Hippocampal formation (tissue), 2 donors: ENCODE measurements at regions not wholly inside any gene's neighbourhood (a gene's known extent, or its start where the extent isn't known, plus 50 kb on each side); places are given as distances from the start of the nearest gene placed in this dataset.

Source experiments
- DNase-seq, 2 donors: peaks; one replicate each; lab custom pipeline; 2025; lab: John Stamatoyannopoulos, UW

GRCh38 chr3:106750092-106750491, 627.1 kb upstream of the CCDC54 start:
- DNase-seq, result no peak

- no peak for DNase-seq
Observed at GRCh38 chr3:106755336-106755735, 621.9 kb upstream of the CCDC54 start.

- DNase-seq, result no peak
Observed at GRCh38 chr3:106756901-106757300, 620.3 kb upstream of the CCDC54 start.

DNA sequence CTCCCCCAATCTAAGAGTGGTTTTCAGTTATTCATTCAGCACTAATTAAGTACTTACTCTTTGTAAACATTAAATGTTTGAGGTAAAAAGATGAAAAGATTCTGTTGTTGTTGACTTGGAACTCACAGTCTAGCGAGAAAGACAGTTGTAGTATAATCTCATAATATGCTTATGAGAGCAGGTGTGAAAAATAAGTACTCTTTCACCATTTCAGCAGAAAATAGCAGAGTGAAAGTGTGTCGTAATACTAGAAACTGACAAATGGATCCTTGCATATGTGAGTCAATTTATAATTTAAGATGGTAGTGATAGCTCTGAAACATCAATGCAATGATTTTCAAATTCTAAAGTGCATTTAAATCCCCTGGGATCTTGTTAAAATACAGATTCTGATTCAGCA, 618.8 kb upstream of the CCDC54 start:
- DNase-seq, result no peak

- no peak for DNase-seq
Observed at GRCh38 chr3:106759731-106760130, 617.5 kb upstream of the CCDC54 start.

GRCh38 chr3:106765342-106765741, 611.9 kb upstream of the CCDC54 start:
- no peak for DNase-seq

DNA sequence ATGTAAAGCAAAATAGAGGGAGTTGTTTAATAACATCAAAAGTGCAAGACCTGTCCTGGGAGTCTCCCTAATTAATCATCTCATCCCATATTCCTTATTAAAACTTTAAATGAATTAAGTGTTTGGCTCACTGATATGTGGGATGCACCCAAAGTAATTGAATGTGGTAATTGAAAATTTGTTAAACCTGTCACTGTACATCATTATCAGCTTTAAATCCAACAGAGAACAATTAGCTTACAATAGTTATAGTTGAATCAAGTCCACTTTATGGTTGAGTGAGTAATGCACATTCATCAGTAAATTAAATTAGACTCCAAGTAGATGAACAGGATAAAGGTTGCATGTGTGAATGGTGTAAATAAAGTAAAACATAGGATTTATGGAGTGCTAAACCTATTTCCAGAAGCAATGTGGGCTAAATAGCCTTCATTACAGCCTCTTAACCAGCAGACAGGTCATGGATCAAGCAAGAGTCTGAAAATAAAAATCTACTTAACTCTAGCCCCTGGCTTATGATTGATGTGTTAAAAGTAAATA, 608.2 kb upstream of the CCDC54 start:
- DNase-seq, result no peak

GRCh38 chr3:106773795-106774194, 603.4 kb upstream of the CCDC54 start:
- DNase-seq, result no peak

GRCh38 chr3:106783231-106783630, 594.0 kb upstream of the CCDC54 start:
- no peak for DNase-seq

GRCh38 chr3:106789276-106789675, 588.0 kb upstream of the CCDC54 start:
- DNase-seq, result no peak

GRCh38 chr3:106792716-106793115, 584.5 kb upstream of the CCDC54 start:
- DNase-seq, result no peak

DNA sequence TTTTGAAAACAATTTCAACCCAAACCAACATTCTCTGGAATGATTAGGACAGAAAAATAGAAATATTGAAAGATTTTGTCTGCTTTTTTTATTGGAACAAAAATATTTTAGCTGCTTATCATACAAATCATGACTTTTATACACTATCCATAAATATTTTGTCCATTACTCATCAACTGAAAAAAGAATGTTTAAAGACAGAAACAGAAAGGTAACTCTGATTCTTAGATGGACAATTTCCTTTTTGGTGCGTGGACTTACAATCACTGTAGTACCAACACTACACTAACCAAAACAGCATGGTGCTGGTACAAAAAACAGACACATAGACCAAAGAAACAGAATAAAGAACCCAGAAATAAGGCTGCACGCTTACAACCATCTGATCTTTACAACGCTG, 582.8 kb upstream of the CCDC54 start:
- no peak for DNase-seq

DNA sequence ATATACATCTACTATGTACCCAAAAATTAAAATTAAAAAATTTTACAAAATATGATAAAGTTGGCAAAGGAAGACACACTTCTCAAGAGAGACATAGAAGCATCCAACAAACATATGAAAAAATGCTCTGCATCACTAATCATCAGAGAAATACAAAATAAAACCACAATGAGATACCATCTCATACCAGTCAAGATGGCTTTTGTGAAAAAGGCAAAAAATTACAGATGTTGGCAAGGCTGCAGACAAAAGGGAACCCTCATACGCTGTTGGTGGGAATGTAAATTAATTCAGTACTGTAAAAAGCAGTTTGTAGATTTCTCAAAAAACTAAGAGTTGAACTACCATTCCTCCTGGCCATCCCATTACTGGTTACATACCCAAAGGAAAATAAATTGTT, 581.7 kb upstream of the CCDC54 start:
- no peak for DNase-seq

GRCh38 chr3:106797461-106797860, 579.8 kb upstream of the CCDC54 start:
- DNase-seq, result no peak

- DNase-seq, result no peak
Observed at GRCh38 chr3:106805625-106806024, 571.6 kb upstream of the CCDC54 start.

- no peak for DNase-seq
Observed at GRCh38 chr3:106806964-106807363, 570.3 kb upstream of the CCDC54 start.

GRCh38 chr3:106809041-106809440, 568.2 kb upstream of the CCDC54 start:
- no peak for DNase-seq

DNA sequence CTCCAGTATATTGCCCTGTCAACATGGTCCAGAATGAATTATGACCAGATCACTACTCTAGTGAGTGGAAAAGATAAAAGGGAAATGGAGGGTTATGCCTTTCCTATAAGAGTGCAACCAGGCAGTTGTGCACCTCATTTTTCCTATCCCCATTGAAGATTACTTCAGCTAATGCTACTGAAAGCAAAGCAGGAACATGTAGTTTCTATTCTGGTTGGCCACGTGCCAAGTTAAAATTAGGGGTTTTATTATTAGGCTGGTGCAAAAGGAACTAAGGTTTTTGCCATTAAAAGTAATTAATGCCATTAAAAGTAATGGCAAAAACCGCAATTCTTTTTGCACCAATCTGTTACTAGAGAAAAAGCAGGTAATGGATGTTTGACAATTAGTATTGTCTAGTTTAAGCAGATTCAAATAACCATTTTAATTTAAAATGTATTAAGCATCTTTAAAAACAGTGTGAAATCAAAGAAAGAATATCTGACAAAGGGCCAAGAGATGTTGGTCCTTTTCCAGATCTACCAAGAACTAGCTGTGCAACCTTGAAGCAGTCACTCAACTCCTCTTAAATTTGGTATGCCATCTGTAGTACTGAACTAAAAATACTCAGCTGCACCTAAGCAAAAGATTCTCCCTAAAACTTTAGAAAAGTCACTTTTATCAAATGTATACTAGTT, 567.5 kb upstream of the CCDC54 start:
- no peak for DNase-seq

GRCh38 chr3:106810300-106810875, 566.9 kb upstream of the CCDC54 start:
- DNase-seq, result no peak

DNA sequence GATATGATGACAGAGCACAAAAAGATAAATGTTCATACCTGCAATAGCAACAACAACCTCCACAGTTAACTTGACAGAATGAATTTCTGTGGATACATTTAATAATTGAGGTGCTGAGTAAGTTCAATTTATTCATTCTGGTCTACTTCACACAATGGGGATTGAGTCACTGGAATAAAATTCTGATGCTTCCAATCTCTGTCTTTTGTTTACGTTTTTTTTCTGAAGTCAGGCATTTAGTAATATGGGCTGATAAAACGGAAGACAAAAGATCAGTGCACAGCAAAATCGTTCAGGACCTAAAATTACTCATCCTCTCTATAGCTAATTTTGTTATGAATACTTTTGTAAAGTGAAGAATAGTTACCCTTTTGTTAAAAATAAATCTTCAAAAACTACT, 565.9 kb upstream of the CCDC54 start:
- DNase-seq, result no peak

DNA sequence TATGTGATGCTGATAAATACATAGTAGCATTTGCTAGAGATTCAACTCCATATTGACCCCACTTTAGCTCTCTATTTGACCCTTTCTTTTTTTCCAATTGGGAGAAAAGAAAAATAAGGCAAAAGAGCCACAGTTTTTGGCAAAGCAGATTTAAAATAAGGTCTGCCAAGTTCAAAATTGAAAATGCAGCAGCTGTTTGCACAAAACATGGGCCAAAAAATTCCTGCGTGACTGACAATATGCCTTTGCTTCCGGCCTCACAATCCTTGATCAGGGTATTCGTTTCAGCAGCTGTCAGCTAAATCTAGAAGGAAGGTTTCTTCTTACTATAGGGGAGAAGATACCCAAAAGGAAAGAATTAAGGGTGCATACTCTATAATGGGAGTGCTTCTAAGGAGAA, 563.5 kb upstream of the CCDC54 start:
- no peak for DNase-seq

DNA sequence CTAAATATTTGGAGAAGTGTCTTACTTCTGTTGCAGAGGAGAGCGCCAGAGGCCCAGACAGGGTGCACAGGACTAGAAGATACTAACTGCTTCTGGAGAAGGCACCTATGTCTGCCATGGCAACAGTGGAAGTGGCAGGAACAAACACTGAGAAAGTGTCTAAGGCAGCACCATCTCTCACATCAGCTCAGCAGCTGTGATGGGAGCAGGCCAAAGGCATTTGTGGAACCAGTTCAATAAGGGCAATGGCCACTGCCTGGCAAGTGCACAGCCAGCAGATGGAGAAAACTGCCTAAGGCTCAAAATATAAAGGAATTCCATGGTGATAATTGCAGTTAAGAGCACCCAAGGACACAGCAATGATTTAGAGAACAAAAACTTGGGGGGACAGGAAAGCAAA, 563.0 kb upstream of the CCDC54 start:
- peak; percentile 33 for DNase-seq

- DNase-seq, result no peak
Observed at GRCh38 chr3:106816838-106817237, 560.4 kb upstream of the CCDC54 start.

GRCh38 chr3:106817706-106818105, 559.5 kb upstream of the CCDC54 start:
- DNase-seq, result no peak
